SK-N-SH treated with all-trans-retinoic acid at 6 μM for 48 hours (cell line): ENCODE measurements at regions not wholly inside any gene's neighbourhood (a gene's known extent, or its start where the extent isn't known, plus 50 kb on each side); places are given as distances from the start of the nearest gene placed in this dataset.

Experiments
- TF ChIP-seq, protein P1 (sequence below): fragments of 250-450 bp; sonication (Bioruptor Pico); IDR thresholded peaks from 2 replicates; pipeline ENCODE4 v1.5.0; 2020; ENCODE audit warnings: mild to moderate bottlenecking, moderate library complexity
- TF ChIP-seq, protein P2 (sequence below): fragments of 250-450 bp; sonication (Bioruptor Pico); IDR thresholded peaks from 2 replicates; pipeline ENCODE4 v1.5.1; 2020; ENCODE audit warnings: low read depth, mild to moderate bottlenecking, moderate library complexity

DNA sequence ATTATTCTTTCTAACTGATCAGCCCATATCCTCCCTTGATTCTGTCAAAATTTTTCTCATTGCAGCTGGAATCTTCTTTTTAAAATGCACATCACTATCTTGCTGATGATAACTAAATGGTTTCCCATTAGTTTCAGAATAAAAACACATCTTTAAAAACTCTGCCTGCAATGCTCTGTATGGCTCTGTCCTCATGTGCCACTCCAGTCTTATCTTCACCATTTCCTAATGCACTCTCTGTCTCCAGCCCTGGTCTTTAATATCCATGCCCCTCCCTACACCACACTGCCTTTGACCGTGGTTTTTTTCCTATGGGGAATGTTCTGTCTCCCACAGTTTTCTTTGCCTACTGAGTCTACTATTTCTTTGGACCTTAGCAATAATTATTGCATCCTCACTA lies 244.1 kb upstream of the ARSJ start:
- TF ChIP-seq, protein P1, sequence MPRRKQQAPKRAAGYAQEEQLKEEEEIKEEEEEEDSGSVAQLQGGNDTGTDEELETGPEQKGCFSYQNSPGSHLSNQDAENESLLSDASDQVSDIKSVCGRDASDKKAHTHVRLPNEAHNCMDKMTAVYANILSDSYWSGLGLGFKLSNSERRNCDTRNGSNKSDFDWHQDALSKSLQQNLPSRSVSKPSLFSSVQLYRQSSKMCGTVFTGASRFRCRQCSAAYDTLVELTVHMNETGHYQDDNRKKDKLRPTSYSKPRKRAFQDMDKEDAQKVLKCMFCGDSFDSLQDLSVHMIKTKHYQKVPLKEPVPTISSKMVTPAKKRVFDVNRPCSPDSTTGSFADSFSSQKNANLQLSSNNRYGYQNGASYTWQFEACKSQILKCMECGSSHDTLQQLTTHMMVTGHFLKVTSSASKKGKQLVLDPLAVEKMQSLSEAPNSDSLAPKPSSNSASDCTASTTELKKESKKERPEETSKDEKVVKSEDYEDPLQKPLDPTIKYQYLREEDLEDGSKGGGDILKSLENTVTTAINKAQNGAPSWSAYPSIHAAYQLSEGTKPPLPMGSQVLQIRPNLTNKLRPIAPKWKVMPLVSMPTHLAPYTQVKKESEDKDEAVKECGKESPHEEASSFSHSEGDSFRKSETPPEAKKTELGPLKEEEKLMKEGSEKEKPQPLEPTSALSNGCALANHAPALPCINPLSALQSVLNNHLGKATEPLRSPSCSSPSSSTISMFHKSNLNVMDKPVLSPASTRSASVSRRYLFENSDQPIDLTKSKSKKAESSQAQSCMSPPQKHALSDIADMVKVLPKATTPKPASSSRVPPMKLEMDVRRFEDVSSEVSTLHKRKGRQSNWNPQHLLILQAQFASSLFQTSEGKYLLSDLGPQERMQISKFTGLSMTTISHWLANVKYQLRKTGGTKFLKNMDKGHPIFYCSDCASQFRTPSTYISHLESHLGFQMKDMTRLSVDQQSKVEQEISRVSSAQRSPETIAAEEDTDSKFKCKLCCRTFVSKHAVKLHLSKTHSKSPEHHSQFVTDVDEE (CRISPR knock-in tag), result no peak
- TF ChIP-seq, protein P2, sequence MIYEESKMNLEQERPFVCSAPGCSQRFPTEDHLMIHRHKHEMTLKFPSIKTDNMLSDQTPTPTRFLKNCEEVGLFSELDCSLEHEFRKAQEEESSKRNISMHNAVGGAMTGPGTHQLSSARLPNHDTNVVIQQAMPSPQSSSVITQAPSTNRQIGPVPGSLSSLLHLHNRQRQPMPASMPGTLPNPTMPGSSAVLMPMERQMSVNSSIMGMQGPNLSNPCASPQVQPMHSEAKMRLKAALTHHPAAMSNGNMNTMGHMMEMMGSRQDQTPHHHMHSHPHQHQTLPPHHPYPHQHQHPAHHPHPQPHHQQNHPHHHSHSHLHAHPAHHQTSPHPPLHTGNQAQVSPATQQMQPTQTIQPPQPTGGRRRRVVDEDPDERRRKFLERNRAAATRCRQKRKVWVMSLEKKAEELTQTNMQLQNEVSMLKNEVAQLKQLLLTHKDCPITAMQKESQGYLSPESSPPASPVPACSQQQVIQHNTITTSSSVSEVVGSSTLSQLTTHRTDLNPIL, result no peak
